Neural cell (in vitro differentiated cells): ENCODE measurements at regions not wholly inside any gene's neighbourhood (a gene's known extent, or its start where the extent isn't known, plus 50 kb on each side); places are given as distances from the start of the nearest gene placed in this dataset.

Experiments
- EP300 ChIP-seq: fragments of 450-650 bp; conservative IDR thresholded peaks from 2 replicates; pipeline ENCODE4 v1.6.1; 2014; ENCODE audit warnings: antibody characterized with exemption, mild to moderate bottlenecking, moderate library complexity; ENCODE audit not compliant: poor library complexity, severe bottlenecking
- EZH2 ChIP-seq: fragments of 200-600, 300-800 bp; shearing (Covaris generic), sonication (generic); IDR thresholded peaks from 2 replicates; pipeline ENCODE4 v1.6.1; 2014; ENCODE audit warnings: antibody characterized with exemption, low read length, borderline replicate concordance, mild to moderate bottlenecking; ENCODE audit not compliant: insufficient read depth, poor library complexity, severe bottlenecking
- RAD21 ChIP-seq: fragments of 450-650 bp; conservative IDR thresholded peaks from 2 replicates; pipeline ENCODE4 v1.6.1; 2014; ENCODE audit warnings: antibody characterized with exemption, mild to moderate bottlenecking, moderate library complexity
- SMC3 ChIP-seq: fragments of 450-650 bp; conservative IDR thresholded peaks from 2 replicates; pipeline ENCODE4 v1.6.1; 2014; ENCODE audit warnings: antibody characterized with exemption, mild to moderate bottlenecking, moderate library complexity; ENCODE audit not compliant: poor library complexity
- TAF1 ChIP-seq: IDR thresholded peaks from 2 replicates; pipeline ENCODE4 v1.6.1; 2012; ENCODE audit warnings: low read depth
- TF ChIP-seq, protein P1 (sequence below): fragments of 450-650 bp; IDR thresholded peaks from 2 replicates; pipeline ENCODE4 v1.5.1; 2014; ENCODE audit warnings: antibody characterized with exemption, mild to moderate bottlenecking, moderate library complexity; ENCODE audit not compliant: poor library complexity, severe bottlenecking

DNA sequence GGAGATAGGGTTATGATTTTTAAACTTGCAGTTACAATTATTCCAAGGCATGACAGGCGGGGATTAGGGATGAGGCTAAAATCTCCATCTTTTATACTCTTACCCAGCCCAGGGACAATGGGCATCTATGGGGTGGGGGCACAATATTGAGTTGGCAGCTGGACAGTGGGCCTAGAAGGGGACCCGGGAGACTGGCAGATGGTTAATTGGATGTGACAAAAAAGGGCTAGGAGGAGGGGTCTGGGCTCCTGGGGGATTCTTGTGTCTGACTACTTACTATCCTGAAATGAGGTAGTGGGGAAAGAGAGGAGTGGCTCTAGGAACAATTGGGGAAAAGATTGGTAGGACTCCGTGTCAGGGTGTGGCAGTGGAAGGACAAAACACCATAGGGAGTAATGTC, 53.0 kb upstream of the ROPN1 start:
- TF ChIP-seq SMC3 = no peak
- no peak for TF ChIP-seq EP300
- TF ChIP-seq, protein P1, sequence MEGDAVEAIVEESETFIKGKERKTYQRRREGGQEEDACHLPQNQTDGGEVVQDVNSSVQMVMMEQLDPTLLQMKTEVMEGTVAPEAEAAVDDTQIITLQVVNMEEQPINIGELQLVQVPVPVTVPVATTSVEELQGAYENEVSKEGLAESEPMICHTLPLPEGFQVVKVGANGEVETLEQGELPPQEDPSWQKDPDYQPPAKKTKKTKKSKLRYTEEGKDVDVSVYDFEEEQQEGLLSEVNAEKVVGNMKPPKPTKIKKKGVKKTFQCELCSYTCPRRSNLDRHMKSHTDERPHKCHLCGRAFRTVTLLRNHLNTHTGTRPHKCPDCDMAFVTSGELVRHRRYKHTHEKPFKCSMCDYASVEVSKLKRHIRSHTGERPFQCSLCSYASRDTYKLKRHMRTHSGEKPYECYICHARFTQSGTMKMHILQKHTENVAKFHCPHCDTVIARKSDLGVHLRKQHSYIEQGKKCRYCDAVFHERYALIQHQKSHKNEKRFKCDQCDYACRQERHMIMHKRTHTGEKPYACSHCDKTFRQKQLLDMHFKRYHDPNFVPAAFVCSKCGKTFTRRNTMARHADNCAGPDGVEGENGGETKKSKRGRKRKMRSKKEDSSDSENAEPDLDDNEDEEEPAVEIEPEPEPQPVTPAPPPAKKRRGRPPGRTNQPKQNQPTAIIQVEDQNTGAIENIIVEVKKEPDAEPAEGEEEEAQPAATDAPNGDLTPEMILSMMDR = no peak
- no peak for TF ChIP-seq TAF1
- no peak for TF ChIP-seq RAD21
- TF ChIP-seq EZH2 = no peak
